Neuronal stem cell (in vitro differentiated cells): ENCODE measurements at regions not wholly inside any gene's neighbourhood (a gene's known extent, or its start where the extent isn't known, plus 50 kb on each side); places are given as distances from the start of the nearest gene placed in this dataset.

Experiments used
- DNase-seq: peaks from one replicate; pipeline ENCODE4 v3.0.0-alpha.2; 2013; ENCODE audit warnings: low spot score
- H2AFZ ChIP-seq: one replicate; pipeline ENCODE4 v1.6.1; 2013; ENCODE audit warnings: mild to moderate bottlenecking, low read length, inconsistent platforms
- H2AK5ac ChIP-seq: 2 replicates; pipeline ENCODE4 v1.6.1; 2013; ENCODE audit warnings: low read depth, mild to moderate bottlenecking, inconsistent platforms, low read length, moderate library complexity, mixed read lengths
- H2BK120ac ChIP-seq: 2 replicates; pipeline ENCODE4 v1.6.1; 2013; ENCODE audit warnings: low read depth, mild to moderate bottlenecking, inconsistent platforms, low read length, moderate library complexity, mixed read lengths
- H2BK12ac ChIP-seq: one replicate; pipeline ENCODE4 v1.6.1; 2013; ENCODE audit warnings: low read length, inconsistent platforms
- H2BK15ac ChIP-seq: 2 replicates; pipeline ENCODE4 v1.6.1; 2013; ENCODE audit warnings: mild to moderate bottlenecking, low read length, inconsistent platforms, mixed read lengths
- H2BK5ac ChIP-seq: one replicate; pipeline ENCODE4 v1.6.1; 2013; ENCODE audit warnings: inconsistent platforms, mild to moderate bottlenecking, low read length, moderate library complexity
- H3K14ac ChIP-seq: one replicate; pipeline ENCODE4 v1.6.1; 2013; ENCODE audit warnings: low read length, inconsistent platforms
- H3K18ac ChIP-seq: 2 replicates; pipeline ENCODE4 v1.6.1; 2013; ENCODE audit warnings: low read length, inconsistent platforms
- H3K23ac ChIP-seq: 2 replicates; pipeline ENCODE4 v1.6.1; 2013; ENCODE audit warnings: low read depth, mild to moderate bottlenecking, mixed read lengths, low read length, inconsistent platforms; ENCODE audit not compliant: poor library complexity
- H3K27ac ChIP-seq: replicated peaks from 3 replicates; pipeline ENCODE4 v1.5.1; 2013; ENCODE audit warnings: low read length, inconsistent platforms
- H3K27me3 ChIP-seq, 3 experiments: 2 replicates each; pipeline ENCODE4 v1.6.1; 2013; ENCODE audit warnings: low read length in 3 of 3, mild to moderate bottlenecking in 2 of 3, inconsistent platforms in 1 of 3, low read depth in 1 of 3, mixed read lengths in 1 of 3, moderate library complexity in 1 of 3; ENCODE audit not compliant: control insufficient read depth in 3 of 3, insufficient read depth in 3 of 3
- H3K36me3 ChIP-seq, 2 donors: replicated peaks in 1 of 2; 2 replicates each; pipeline ENCODE4 v1.6.1; 2013; ENCODE audit warnings: low read length in 2 of 2; ENCODE audit not compliant: control insufficient read depth in 2 of 2, insufficient read depth in 2 of 2
- H3K4ac ChIP-seq: 2 replicates; pipeline ENCODE4 v1.6.1; 2013; ENCODE audit warnings: inconsistent platforms, mild to moderate bottlenecking, low read length, moderate library complexity
- H3K4me1 ChIP-seq, 2 donors: 1 replicate in 1 of 2; 2 replicates in 1 of 2; pipeline ENCODE4 v1.6.1; 2013; ENCODE audit warnings: low read length in 2 of 2, low read depth in 1 of 2; ENCODE audit not compliant: control insufficient read depth in 2 of 2, insufficient read depth in 1 of 2
- H3K4me2 ChIP-seq: one replicate; pipeline ENCODE4 v1.6.1; 2013; ENCODE audit warnings: mild to moderate bottlenecking, low read length, inconsistent platforms; ENCODE audit not compliant: insufficient read depth, poor library complexity, severe bottlenecking
- H3K4me3 ChIP-seq, 2 donors: 2 replicates each; pipeline ENCODE4 v1.5.1; 2013; ENCODE audit warnings: low read length in 2 of 2, mild to moderate bottlenecking in 2 of 2, inconsistent platforms in 1 of 2, moderate library complexity in 1 of 2
- H3K79me1 ChIP-seq: one replicate; pipeline ENCODE4 v1.6.1; 2013; ENCODE audit warnings: low read depth, mild to moderate bottlenecking, inconsistent platforms, low read length, moderate library complexity
- H3K9ac ChIP-seq: one replicate; pipeline ENCODE4 v1.6.1; 2013; ENCODE audit warnings: mild to moderate bottlenecking, low read depth, low read length, inconsistent platforms; ENCODE audit not compliant: poor library complexity
- H3K9me3 ChIP-seq, 2 donors: replicated peaks in 1 of 2; 2 replicates each; pipeline versions ENCODE3 to v1.6.1; 2013; ENCODE audit warnings: low read length in 2 of 2, mild to moderate bottlenecking in 2 of 2, inconsistent platforms in 1 of 2, low read depth in 1 of 2, mixed read lengths in 1 of 2, moderate library complexity in 1 of 2; ENCODE audit not compliant: control insufficient read depth in 2 of 2, insufficient read depth in 1 of 2
- H4K8ac ChIP-seq: one replicate; pipeline ENCODE4 v1.6.1; 2013; ENCODE audit warnings: low read depth, mild to moderate bottlenecking, inconsistent platforms, low read length, moderate library complexity
- H4K91ac ChIP-seq: one replicate; pipeline ENCODE4 v1.6.1; 2013; ENCODE audit warnings: low read length, low read depth, mild to moderate bottlenecking, inconsistent platforms; ENCODE audit not compliant: poor library complexity
- WGBS, 2 donors: extraction: QIAGEN DNeasy Blood & Tissue Kit; methylation state at CpG; one replicate each; pipeline ENCODE4 v1.1.7; 2013; ENCODE audit warnings: missing lambda C conversion rate in 2 of 2, mixed read lengths in 1 of 2; ENCODE audit not compliant: insufficient read length in 2 of 2, insufficient replicate concordance in 1 of 2; ENCODE audit errors: extremely low coverage in 2 of 2; 5-methylcytosine and 5-hydroxymethylcytosine counted together

DNA sequence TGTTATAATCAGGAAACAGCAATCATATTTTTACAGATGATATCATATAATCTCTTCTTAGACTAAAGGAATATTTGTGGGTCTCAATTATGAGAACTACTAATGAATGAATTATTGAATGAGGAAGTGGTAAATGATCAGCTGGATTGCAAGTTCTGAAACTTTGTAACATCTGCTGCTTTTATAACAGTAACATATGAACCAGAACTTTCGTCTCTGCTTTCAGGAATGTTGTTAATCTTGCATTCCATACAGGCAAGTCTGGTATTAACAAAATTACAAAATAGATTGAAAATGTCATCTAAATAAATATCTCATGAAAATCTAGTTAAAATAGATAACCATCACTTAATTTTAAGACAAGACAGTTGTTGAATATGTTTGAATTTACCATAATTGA lies 110.5 kb upstream of the COL11A1 start:
- H4K8ac ChIP-seq, result no peak overlapping the region
- no peak overlapping the region for H3K4ac ChIP-seq
- H3K79me1 ChIP-seq, result no peaks in the 10 kb centered on the region
- no peak overlapping the region for H3K4me2 ChIP-seq
- H3K36me3 ChIP-seq, result no peaks in the 10 kb centered on the region
- H3K4me3 ChIP-seq, result no peak overlapping the region
- no peaks in the 10 kb centered on the region for H3K4me1 ChIP-seq
- no peak overlapping the region for H2AK5ac ChIP-seq
- no CpG with 5 or more reads among the region's 1 CpG for WGBS, 2 donors
- no peak overlapping the region for H3K18ac ChIP-seq
- H3K23ac ChIP-seq, result no peak overlapping the region
- no peak overlapping the region for H3K9ac ChIP-seq
- no peak overlapping the region for H2BK5ac ChIP-seq
- H3K27ac ChIP-seq, result no peak overlapping the region
- no peaks in the 10 kb centered on the region for H3K27me3 ChIP-seq
- H2BK120ac ChIP-seq, result no peak overlapping the region
- no peak for DNase-seq
- no peak overlapping the region for H2AFZ ChIP-seq
- H2BK12ac ChIP-seq, result no peak overlapping the region
- no peaks in the 10 kb centered on the region for H3K9me3 ChIP-seq
- no peak overlapping the region for H4K91ac ChIP-seq
- H3K14ac ChIP-seq, result no peak overlapping the region
- H2BK15ac ChIP-seq, result no peak overlapping the region

DNA sequence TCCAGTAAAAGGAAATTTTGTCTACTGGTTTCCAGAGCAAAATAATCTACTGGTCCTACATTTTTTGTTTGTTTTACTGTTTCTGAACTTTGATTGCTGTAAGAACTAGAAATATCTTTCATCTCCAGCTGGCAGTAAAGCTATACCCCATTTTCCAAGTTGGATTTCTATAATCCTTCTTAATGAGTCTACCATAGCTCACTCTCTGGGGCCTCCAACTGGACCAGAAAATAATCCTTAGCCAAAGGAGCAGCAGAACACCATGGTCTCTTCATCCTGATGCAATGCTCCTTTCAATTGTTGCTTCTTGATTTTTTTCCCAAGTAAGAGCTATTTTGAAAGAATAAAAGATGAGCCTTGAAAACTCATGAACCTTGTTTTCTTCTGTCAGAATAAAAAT lies 110.0 kb upstream of the COL11A1 start:
- Histone ChIP-seq H2AFZ (no peak overlapping the region), H4K8ac (no peak overlapping the region), H3K9ac (no peak overlapping the region), H3K36me3 (no peaks in the 10 kb centered on the region), H4K91ac (no peak overlapping the region), H3K4me2 (no peak overlapping the region), H2BK5ac (no peak overlapping the region), H3K4me1 (no peaks in the 10 kb centered on the region), H3K4me3 (no peak overlapping the region), H2AK5ac (no peak overlapping the region), H3K9me3 (no peaks in the 10 kb centered on the region), H2BK12ac (no peak overlapping the region), H3K14ac (no peak overlapping the region), H3K23ac (no peak overlapping the region), H2BK120ac (no peak overlapping the region), H2BK15ac (no peak overlapping the region), H3K27me3 (no peaks in the 10 kb centered on the region), H3K27ac (no peak overlapping the region), H3K4ac (no peak overlapping the region), H3K18ac (no peak overlapping the region), H3K79me1 (no peaks in the 10 kb centered on the region)
- no peak for DNase-seq

DNA sequence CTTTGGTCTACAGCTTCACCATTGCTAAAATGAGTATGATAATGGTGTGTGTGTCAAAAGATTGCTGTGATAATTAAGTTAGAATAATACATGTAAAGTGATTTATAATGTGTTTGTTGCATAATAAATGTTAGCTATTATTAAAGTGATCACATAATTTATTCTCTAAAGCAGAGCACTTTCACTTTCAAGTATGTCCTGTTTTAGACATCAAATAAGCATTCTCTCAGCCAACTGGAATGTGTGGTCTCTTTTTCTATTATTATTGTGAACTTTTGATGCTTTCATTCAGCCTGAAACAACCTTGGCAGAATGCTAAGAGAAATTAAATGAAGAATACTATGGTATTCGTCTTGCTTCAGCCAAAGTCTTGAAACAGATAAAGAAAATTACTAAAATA lies 102.8 kb upstream of the COL11A1 start:
- H3K27ac ChIP-seq, result no peak overlapping the region
- H2BK15ac ChIP-seq, result no peak overlapping the region
- no peak overlapping the region for H2BK5ac ChIP-seq
- H2AK5ac ChIP-seq, result no peak overlapping the region
- H2BK12ac ChIP-seq, result no peak overlapping the region
- no peak overlapping the region for H3K4me2 ChIP-seq
- no peak overlapping the region for H3K9ac ChIP-seq
- no peak overlapping the region for H3K4ac ChIP-seq
- no peak overlapping the region for H3K14ac ChIP-seq
- H3K23ac ChIP-seq, result no peak overlapping the region
- no CpG with 5 or more reads among the region's 1 CpG for WGBS, 2 donors
- H4K91ac ChIP-seq, result no peak overlapping the region
- H3K27me3 ChIP-seq, result no peaks in the 10 kb centered on the region
- no peaks in the 10 kb centered on the region for H3K9me3 ChIP-seq
- no peak overlapping the region for H2AFZ ChIP-seq
- H3K4me3 ChIP-seq, result no peak overlapping the region
- H3K18ac ChIP-seq, result no peak overlapping the region
- no peaks in the 10 kb centered on the region for H3K79me1 ChIP-seq
- no peaks in the 10 kb centered on the region for H3K36me3 ChIP-seq
- H4K8ac ChIP-seq, result no peak overlapping the region
- H3K4me1 ChIP-seq, result no peaks in the 10 kb centered on the region
- no peak overlapping the region for H2BK120ac ChIP-seq
- no peak for DNase-seq

- Histone ChIP-seq H3K4me1 (no peaks in the 10 kb centered on the region), H2BK120ac (no peak overlapping the region), H3K9me3 (no peaks in the 10 kb centered on the region), H3K27me3 (no peaks in the 10 kb centered on the region), H2AK5ac (no peak overlapping the region), H3K79me1 (no peaks in the 10 kb centered on the region), H3K4ac (no peak overlapping the region), H3K36me3 (no peaks in the 10 kb centered on the region), H3K4me2 (no peak overlapping the region), H4K8ac (no peak overlapping the region), H3K9ac (no peak overlapping the region), H2AFZ (no peak overlapping the region), H3K27ac (no peak overlapping the region), H2BK12ac (no peak overlapping the region), H3K14ac (no peak overlapping the region), H4K91ac (no peak overlapping the region), H2BK15ac (no peak overlapping the region), H2BK5ac (no peak overlapping the region), H3K23ac (no peak overlapping the region), H3K18ac (no peak overlapping the region), H3K4me3 (no peak overlapping the region)
- no peak for DNase-seq
- WGBS, 2 donors, result no CpG with 5 or more reads among the region's 2 CpGs
These were observed 100.5 kb upstream of the COL11A1 start for GRCh38 chr1:103208844-103209243.
